HG03520 (cell line): ENCODE measurements at regions not wholly inside any gene's neighbourhood (a gene's known extent, or its start where the extent isn't known, plus 50 kb on each side); places are given as distances from the start of the nearest gene placed in this dataset.

Experiments
- ATAC-seq: cut with Tn5 transposase; IDR thresholded peaks from one replicate; pipeline ENCODE4 v1.9.1; 2021; ENCODE audit warnings: mild to moderate bottlenecking, moderate library complexity; ENCODE audit not compliant: unreplicated experiment

- ATAC-seq, result no peak
Observed at GRCh38 chr18:72368308-72368707, 175.8 kb downstream of the CBLN2 start.

GRCh38 chr18:72360634-72361033 is 183.5 kb downstream of the CBLN2 start:
- ATAC-seq, result no peak

GRCh38 chr18:72342933-72343332 is 201.2 kb downstream of the CBLN2 start:
- ATAC-seq, result no peak

GRCh38 chr18:72339976-72340375 is 204.2 kb downstream of the CBLN2 start:
- no peak for ATAC-seq

DNA sequence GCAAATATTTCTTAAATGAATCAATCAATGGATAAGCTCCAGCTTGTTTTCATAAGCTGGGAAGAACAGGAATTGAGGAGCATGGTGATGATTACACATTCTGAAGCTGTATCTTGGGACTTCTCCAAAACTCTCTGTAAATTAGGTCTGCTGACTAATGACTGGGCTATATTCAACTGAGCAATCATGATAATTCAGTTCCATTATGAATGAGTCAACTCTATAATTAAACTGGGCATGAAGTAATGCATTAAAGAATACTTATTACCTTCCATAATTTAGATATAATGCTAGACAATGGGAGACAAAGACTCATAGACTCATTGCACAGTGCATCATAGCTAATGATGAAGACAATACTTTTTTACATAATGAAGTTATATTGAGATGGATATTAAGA is 207.4 kb downstream of the CBLN2 start:
- ATAC-seq, result no peak

DNA sequence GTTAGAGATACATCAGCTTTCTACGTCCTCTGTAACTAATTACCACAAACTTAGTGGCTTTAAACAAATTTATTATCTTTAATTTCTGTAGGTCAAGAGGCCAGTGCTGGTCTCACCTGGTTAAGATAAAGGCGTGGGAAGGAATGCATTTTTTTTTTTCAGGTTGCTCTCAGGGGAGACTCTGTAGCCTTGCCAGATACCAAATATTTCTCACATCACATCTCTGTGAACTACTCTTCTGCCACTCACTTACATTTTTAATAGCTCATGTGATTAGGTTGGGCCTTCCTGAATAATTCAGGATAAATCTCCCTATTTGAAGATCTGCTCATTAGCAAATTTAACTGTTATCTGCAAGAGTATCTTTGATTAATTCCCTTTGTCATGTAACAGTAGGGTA is 214.6 kb downstream of the CBLN2 start:
- ATAC-seq, result no peak

DNA sequence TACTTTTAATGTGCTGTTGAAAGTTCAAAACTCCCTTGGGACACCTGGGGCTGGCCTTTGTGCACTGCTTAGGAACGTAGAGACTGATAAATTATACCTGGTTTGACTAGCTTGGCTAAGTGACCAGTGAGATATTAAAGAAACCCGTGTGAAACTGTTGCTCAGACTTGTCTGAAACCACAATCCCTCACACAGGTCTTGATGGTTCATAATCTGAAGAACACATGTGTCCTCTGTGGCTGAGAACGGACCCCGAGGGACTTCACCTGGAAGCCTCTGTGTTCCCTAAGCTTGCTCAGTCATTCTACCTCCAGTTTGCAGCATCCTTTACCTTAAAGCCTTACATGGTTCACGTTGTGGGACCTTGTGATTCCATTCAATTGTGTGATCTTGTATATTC is 218.8 kb downstream of the CBLN2 start:
- no peak for ATAC-seq

GRCh38 chr18:72324677-72325076 is 219.5 kb downstream of the CBLN2 start:
- no peak for ATAC-seq

- ATAC-seq, result no peak
Observed at GRCh38 chr18:72316497-72316896, 227.6 kb downstream of the CBLN2 start.

- no peak for ATAC-seq
Observed at GRCh38 chr18:72283148-72283925, 260.8 kb downstream of the CBLN2 start.

DNA sequence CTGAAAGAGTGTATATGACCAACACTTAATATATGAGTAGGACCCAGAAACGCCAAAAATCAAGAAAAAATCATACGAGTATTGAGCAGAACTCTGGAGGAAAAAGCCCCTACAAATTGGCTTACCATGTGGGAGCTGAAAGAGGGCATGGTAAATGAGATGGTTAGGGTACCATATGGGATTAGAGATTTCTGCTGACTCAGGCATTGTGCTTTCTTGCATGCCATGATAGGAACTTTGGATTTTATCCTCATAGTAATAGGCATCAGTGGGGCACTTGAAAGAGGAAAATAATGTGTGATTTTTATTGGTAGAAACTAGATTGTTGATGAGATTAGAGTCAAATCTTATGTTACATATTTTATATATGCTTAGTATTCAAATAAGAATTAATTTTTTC is 271.1 kb downstream of the CBLN2 start:
- ATAC-seq, result no peak

- ATAC-seq, result no peak
Observed at GRCh38 chr18:72261590-72261989, 282.6 kb downstream of the CBLN2 start.

DNA sequence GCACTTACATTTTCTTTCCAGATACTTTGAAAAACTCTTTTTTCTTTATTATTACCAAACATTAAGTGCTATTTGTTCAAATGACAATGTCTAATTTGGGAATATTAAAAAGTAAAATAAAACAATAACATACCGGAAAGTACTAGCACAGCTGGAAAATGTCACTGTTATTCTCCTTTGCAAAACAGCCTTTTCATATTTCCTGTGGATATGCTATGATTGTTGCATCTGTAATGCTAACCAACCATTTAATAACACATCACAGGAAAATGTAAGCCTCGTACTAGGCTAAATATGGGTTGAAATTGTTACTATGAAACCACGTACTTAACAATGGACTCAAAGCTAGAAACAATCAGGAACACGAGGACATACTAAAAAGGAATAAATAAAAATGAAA is 298.1 kb downstream of the CBLN2 start:
- no peak for ATAC-seq

GRCh38 chr18:72235422-72235821 is 308.7 kb downstream of the CBLN2 start:
- no peak for ATAC-seq

DNA sequence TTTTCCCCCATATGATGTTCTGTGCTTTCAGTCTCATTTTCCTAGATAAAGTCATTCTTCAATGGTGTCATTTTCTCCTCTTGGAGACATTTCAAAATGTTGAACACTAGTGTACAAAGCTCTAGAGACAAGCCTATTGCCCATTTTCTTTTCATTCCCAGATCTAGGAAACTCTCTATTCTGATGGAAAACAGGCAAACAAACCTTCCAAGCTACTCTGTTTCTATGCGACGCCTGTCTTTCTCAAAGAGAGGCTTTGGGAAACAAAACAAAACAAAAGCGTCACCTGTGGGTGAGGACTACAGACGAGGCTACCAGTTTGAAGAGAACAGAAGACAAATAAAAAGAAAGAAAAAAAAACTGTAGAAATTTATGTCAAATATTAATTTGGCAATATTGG is 311.0 kb downstream of the CBLN2 start:
- ATAC-seq, result no peak

DNA sequence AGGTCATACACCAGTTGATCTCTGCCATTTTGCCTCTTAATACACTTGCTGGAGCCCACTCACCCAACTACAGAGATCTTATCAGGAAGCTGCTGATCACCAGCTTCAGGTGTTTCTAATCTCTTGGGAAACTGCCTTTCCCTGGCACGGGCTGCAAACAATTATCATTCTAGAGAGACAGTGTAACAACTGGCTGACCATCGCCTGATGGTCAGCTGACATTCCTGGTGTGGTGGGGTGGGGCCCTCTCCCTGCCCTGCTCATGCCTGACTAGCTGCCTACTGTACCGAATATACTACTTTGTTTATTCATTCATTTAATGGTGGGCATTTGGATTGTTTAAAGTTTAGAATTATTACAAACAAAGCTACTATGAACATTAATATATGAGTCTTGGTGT is 311.5 kb downstream of the CBLN2 start:
- no peak for ATAC-seq

DNA sequence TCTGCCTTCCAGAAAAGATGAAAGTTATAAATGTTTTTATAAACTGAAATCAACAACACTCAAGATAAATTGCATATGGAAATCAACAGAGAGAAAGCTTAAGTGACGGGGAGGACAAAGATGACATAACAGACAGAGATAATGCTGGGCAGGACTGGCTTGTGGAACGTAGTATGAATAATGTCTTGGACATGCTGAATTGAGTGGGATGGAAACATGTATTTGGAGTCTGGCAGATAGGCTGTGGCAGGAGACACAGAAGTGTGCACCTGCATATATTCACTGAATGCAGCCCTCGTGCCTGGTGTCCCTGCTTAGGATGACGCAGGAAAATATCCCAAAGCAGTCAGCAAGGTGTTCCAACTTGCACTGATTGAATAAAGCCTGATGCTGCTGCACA is 318.2 kb downstream of the CBLN2 start:
- no peak for ATAC-seq

DNA sequence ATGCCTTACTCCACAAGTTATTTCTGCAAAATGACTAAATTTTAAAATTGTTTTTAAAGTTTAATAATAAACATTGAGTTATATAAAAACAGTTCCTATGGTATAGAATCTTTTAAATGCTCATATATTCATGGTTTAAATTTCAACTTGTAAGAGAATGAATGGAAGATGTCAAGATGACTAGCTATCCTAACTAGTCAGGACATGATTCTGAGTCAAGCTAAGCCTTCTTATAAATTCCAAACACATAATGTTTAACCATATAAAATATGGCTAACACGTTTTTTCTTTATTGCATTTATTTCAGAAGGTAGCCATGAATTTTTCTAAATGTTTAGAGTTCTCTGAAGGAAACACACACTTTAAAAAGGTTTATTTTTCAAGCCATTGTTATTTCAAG is 320.4 kb downstream of the CBLN2 start:
- ATAC-seq, result no peak

DNA sequence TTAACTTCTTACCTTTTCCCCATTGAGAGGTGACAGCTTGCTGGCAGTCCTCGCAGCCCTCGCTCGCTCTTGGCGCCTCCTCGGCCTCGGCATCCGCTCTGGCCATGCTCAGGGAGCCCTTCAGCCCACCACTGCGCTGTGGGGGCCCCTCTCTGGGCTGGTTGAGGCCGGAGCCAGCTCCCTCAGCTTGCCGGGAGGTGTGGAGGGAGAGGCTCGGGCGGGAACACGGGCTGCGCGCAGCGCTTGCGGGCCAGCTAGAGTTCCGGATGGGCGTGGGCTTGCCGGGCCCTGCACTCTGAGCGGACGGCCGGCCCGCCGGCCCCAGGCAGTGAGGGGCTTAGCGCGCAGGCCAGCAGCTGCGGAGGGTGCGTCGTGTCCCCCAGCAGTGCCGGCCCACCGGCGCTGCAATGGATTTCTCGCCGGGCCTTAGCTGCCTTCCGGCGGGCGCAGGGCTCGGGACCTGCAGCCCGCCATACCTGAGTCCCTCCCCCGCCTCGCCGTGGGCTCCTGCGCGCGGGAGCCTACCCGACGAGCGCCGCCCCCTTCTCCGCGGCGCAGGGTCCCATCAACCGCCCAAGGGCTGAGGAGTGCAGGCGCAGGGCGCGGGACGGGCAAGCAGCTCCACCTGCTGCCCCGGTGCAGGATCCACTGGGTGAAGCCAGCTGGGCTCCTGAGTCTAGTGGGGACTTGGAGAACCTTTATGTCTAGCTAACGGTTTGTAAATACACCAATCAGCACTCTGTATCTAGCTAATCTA is 335.0 kb downstream of the CBLN2 start:
- no peak for ATAC-seq

DNA sequence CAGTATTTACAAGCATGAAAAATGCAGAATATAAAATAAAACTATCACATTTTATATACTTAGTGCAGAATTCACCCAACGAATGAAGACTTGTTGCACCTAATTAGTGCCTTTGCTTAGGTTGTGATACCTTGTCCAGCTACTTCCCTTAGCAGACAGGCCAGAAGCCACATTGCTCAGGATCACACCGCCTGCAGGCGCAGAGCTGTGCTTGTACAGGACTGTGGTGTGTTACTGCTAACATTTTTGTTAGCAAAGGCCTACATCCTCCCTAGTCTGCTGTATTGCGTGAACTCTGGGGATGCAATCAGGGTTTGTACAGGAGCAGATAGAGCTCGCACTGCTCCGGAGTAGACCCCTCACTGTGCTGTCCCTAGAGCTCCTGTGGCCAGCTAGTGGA is 336.9 kb downstream of the CBLN2 start:
- ATAC-seq, result no peak

GRCh38 chr18:72206814-72207213 is 337.3 kb downstream of the CBLN2 start:
- ATAC-seq, result no peak

- peak; percentile 64 for ATAC-seq
Observed at GRCh38 chr18:72201032-72201431, 343.1 kb downstream of the CBLN2 start.
